SK-N-SH (cell line): ENCODE measurements at regions not wholly inside any gene's neighbourhood (a gene's known extent, or its start where the extent isn't known, plus 50 kb on each side); places are given as distances from the start of the nearest gene placed in this dataset.

Experiments used
- CTCF ChIA-PET: fragments of 300-600, 350-600 bp; formaldehyde crosslinking; extraction: SDS; loops from one replicate; lab custom pipeline; 2021; lab: Yijun Ruan, JAX
- POLR2A ChIA-PET: fragments of 350-600 bp; sonication (Branson Sonifier 250); formaldehyde crosslinking; extraction: SDS; loops from one replicate; lab custom pipeline; 2020; ENCODE audit warnings: antibody characterized with exemption, inconsistent platforms; lab: Yijun Ruan, JAX
- DNase-seq: peaks from one replicate; pipeline ENCODE4 v3.0.0; 2012
- H2AFZ ChIP-seq: fragments of 200-600 bp; sonication (generic); 2 replicates; pipeline ENCODE4 v1.8.1; 2016; ENCODE audit warnings: antibody characterized with exemption, mild to moderate bottlenecking, low read depth
- H3F3A ChIP-seq: fragments of 200-600 bp; sonication (generic); replicated peaks from 2 replicates; pipeline ENCODE3; 2016; ENCODE audit warnings: antibody characterized with exemption, mild to moderate bottlenecking; ENCODE audit not compliant: insufficient read depth
- H3K27ac ChIP-seq, 2 experiments: fragments of 200-500 bp in 1 of 2; fragments of 200-600 bp in 1 of 2; sonication (Bioruptor generic) in 1 of 2; sonication (generic), shearing (Covaris generic) in 1 of 2; 2 replicates each; pipeline versions ENCODE4 v1.5.1 to v1.6.1; 2014 to 2016; ENCODE audit warnings: low read depth in 2 of 2, inconsistent platforms in 1 of 2, low read length in 1 of 2, mild to moderate bottlenecking in 1 of 2, mixed read lengths in 1 of 2
- H3K27me3 ChIP-seq: fragments of 200-600 bp; sonication (generic), shearing (Covaris generic); 2 replicates; pipeline ENCODE4 v1.6.1; 2016; ENCODE audit warnings: mixed run types; ENCODE audit not compliant: insufficient read depth
- H3K36me3 ChIP-seq, 2 experiments: fragments of 200-500 bp in 1 of 2; fragments of 200-600 bp in 1 of 2; sonication (Bioruptor generic) in 1 of 2; sonication (generic) in 1 of 2; replicated peaks in 1 of 2; 2 replicates each; pipeline versions ENCODE3 to v1.5.1; 2014 to 2016; ENCODE audit warnings: low read length in 1 of 2, mild to moderate bottlenecking in 1 of 2; ENCODE audit not compliant: insufficient read depth in 2 of 2, control insufficient read depth in 1 of 2
- H3K4me1 ChIP-seq, 2 experiments: fragments of 200-500 bp in 1 of 2; fragments of 200-600 bp in 1 of 2; sonication (Bioruptor generic) in 1 of 2; sonication (generic), shearing (Covaris generic) in 1 of 2; 2 replicates each; pipeline versions ENCODE4 v1.5.1 to v1.6.1; 2014 to 2016; ENCODE audit warnings: low read depth in 1 of 2, low read length in 1 of 2, mixed run types in 1 of 2; ENCODE audit not compliant: insufficient read depth in 2 of 2, control insufficient read depth in 1 of 2
- H3K4me2 ChIP-seq: fragments of 200-600 bp; sonication (generic), shearing (Covaris generic); 2 replicates; pipeline ENCODE4 v1.6.1; 2017; ENCODE audit warnings: mixed run types
- H3K4me3 ChIP-seq, 2 experiments: fragments of 200-500 bp in 1 of 2; fragments of 200-600 bp in 1 of 2; sonication (Bioruptor generic) in 1 of 2; sonication (generic), shearing (Covaris generic) in 1 of 2; 2 replicates each; pipeline versions ENCODE4 v1.5.1 to v1.8.1; 2014 to 2016; ENCODE audit warnings: low read depth in 2 of 2, inconsistent platforms in 1 of 2, low read length in 1 of 2, mild to moderate bottlenecking in 1 of 2, mixed read lengths in 1 of 2, moderate library complexity in 1 of 2
- H3K79me2 ChIP-seq: fragments of 200-600 bp; sonication (generic); 2 replicates; pipeline ENCODE4 v1.8.1; 2017; ENCODE audit warnings: mild to moderate bottlenecking; ENCODE audit not compliant: insufficient read depth
- H3K9ac ChIP-seq: fragments of 200-600 bp; sonication (generic); 2 replicates; pipeline ENCODE4 v1.6.1; 2017; ENCODE audit warnings: mixed run types
- H3K9me2 ChIP-seq: fragments of 200-600 bp; sonication (generic); 2 replicates; pipeline ENCODE4 v1.6.1; 2017; ENCODE audit warnings: mixed run types
- H3K9me3 ChIP-seq: fragments of 200-600 bp; sonication (generic); 2 replicates; pipeline ENCODE4 v1.6.1; 2017; ENCODE audit warnings: mixed run types, mild to moderate bottlenecking, moderate library complexity
- H4K20me1 ChIP-seq: fragments of 200-600 bp; sonication (generic); 2 replicates; pipeline ENCODE4 v1.6.1; 2017; ENCODE audit warnings: mild to moderate bottlenecking, mixed run types; ENCODE audit not compliant: insufficient read depth
- CTCF ChIP-seq: fragments of 200-600 bp; sonication (generic); IDR thresholded peaks from 2 replicates; pipeline ENCODE4 v1.6.1; 2017; ENCODE audit warnings: antibody characterized with exemption, mild to moderate bottlenecking, moderate library complexity
- EP300 ChIP-seq, 2 experiments: IDR thresholded peaks; 2 replicates each; pipeline versions ENCODE4 v1.4.0 to v1.6.1; 2012; ENCODE audit warnings: borderline replicate concordance in 1 of 2, low read depth in 1 of 2, low read length in 1 of 2
- FOSL2 ChIP-seq: IDR thresholded peaks from 2 replicates; pipeline ENCODE4 v1.4.0; 2012; ENCODE audit warnings: low read depth, mild to moderate bottlenecking, moderate library complexity, borderline replicate concordance
- GATA2 ChIP-seq: sonication (generic); formaldehyde crosslinking; IDR thresholded peaks from 2 replicates; pipeline ENCODE4 v1.5.0; 2020; ENCODE audit warnings: mild to moderate bottlenecking, missing genetic modification reagents
- JUND ChIP-seq: IDR thresholded peaks from 2 replicates; pipeline ENCODE4 v1.4.0; 2012
- MEF2A ChIP-seq: IDR thresholded peaks from 2 replicates; pipeline ENCODE4 v1.4.0; 2012; ENCODE audit warnings: low read depth, borderline replicate concordance
- MXI1 ChIP-seq: IDR thresholded peaks from 2 replicates; pipeline ENCODE4 v1.6.1; 2012; ENCODE audit warnings: mild to moderate bottlenecking, low read depth, low read length, improper control_type of control experiment
- PBX3 ChIP-seq: IDR thresholded peaks from 2 replicates; pipeline ENCODE4; 2012
- TCF12 ChIP-seq: IDR thresholded peaks from 2 replicates; pipeline ENCODE4 v1.4.0; 2012
- whole genome bisulfite sequencing: methylation state at CpG from one replicate; pipeline ENCODE4 v1.1.6; 2017; ENCODE audit warnings: low lambda C conversion rate; 5-methylcytosine and 5-hydroxymethylcytosine counted together

- Histone ChIP-seq H3K4me3 (no peak overlapping the region), H3K27ac (no peak overlapping the region), H3F3A (no peaks in the 10 kb centered on the region), H3K27me3 (no peaks in the 10 kb centered on the region), H3K4me2 (no peak overlapping the region), H3K4me1 (no peaks in the 10 kb centered on the region; a peak in 1 of 4 replicates), H3K9me3 (no peaks in the 10 kb centered on the region), H2AFZ (no peak overlapping the region), H3K9me2 (no peaks in the 10 kb centered on the region), H4K20me1 (no peaks in the 10 kb centered on the region), H3K36me3 (no peaks in the 10 kb centered on the region), H3K9ac (no peak overlapping the region), H3K79me2 (no peaks in the 10 kb centered on the region)
- POLR2A ChIA-PET: no interaction called here
- no peak for DNase-seq
- CTCF ChIA-PET: no interaction called here
- 57% methylated on average over 3 of the region's 7 CpGs for WGBS
- TF ChIP-seq CTCF (no peak), MEF2A (no peak)
Observed at GRCh38 chr5:10123254-10123989, 126.3 kb downstream of the ATPSCKMT start.

- H2AFZ ChIP-seq: no peak overlapping the region
- no peaks in the 10 kb centered on the region for H3K79me2 ChIP-seq
- H3K36me3 ChIP-seq: no peaks in the 10 kb centered on the region
- H3K4me3 ChIP-seq: no peak overlapping the region
- no peaks in the 10 kb centered on the region for H3K9me3 ChIP-seq
- no peaks in the 10 kb centered on the region for H4K20me1 ChIP-seq
- H3K4me2 ChIP-seq: no peak overlapping the region
- CTCF ChIA-PET: no interaction called here
- no peaks in the 10 kb centered on the region; a peak in 1 of 4 replicates for H3K4me1 ChIP-seq
- H3K27ac ChIP-seq: no peak overlapping the region
- no peaks in the 10 kb centered on the region for H3K27me3 ChIP-seq
- no peak for TF ChIP-seq TCF12
- TF ChIP-seq GATA2 (CRISPR knock-in tag): no peak
- no peak for TF ChIP-seq FOSL2
- no peak for TF ChIP-seq JUND
- TF ChIP-seq MXI1: no peak
- TF ChIP-seq EP300 (IDR thresholded peaks at IDR 0.05; ENCODE audit: borderline replicate concordance in 1 of 2, low read depth in 1 of 2, low read length in 1 of 2): no peak
- TF ChIP-seq PBX3: no peak
- H3K9me2 ChIP-seq: no peaks in the 10 kb centered on the region
- POLR2A ChIA-PET: no interaction called here
- H3K9ac ChIP-seq: no peak overlapping the region
- 79% methylated on average over 1 of the region's 1 CpG for WGBS
- no peaks in the 10 kb centered on the region for H3F3A ChIP-seq
- no peak for DNase-seq
Observed at GRCh38 chr5:10122076-10122726, 127.5 kb downstream of the ATPSCKMT start.
